ENCODE measurements at regions not wholly inside any gene's neighbourhood (a gene's known extent, or its start where the extent isn't known, plus 50 kb on each side); places are given as distances from the start of the nearest gene placed in this dataset.

GRCh38 chr1:166484871-166485270, 318.1 kb upstream of the FAM78B start:
- RAD21 ChIA-PET (ENCODE audit: low non-redundant PET in 1 of 2, low total read pairs in 2 of 2, uncharacterized antibody in 2 of 2, unreplicated experiment in 2 of 2), result no interaction called here
- no peak for DNase-seq (ENCODE audit: low read depth, low spot score)
- TF ChIP-seq SP1 (IDR thresholded peaks at IDR 0.05; ENCODE audit: low read depth) (no peak), RAD21 (IDR thresholded peaks at IDR 0.05; ENCODE audit: low read depth) (no peak), SIN3A (IDR thresholded peaks at IDR 0.05; ENCODE audit: low read depth) (no peak), CBX3 (IDR thresholded peaks at IDR 0.05; ENCODE audit: low read depth) (no peak), POLR2AphosphoS5 (IDR thresholded peaks at IDR 0.05; ENCODE audit: low read depth, low read length) (no peak), ZBTB33 (IDR thresholded peaks at IDR 0.05; ENCODE audit: extremely low read depth, insufficient replicate concordance, low read length) (no peak), JUND (IDR thresholded peaks at IDR 0.05) (no peak)
- TF ChIP-seq, protein P1, sequence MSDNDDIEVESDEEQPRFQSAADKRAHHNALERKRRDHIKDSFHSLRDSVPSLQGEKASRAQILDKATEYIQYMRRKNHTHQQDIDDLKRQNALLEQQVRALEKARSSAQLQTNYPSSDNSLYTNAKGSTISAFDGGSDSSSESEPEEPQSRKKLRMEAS (IDR thresholded peaks at IDR 0.05), result no peak
- TF ChIP-seq, protein P2, sequence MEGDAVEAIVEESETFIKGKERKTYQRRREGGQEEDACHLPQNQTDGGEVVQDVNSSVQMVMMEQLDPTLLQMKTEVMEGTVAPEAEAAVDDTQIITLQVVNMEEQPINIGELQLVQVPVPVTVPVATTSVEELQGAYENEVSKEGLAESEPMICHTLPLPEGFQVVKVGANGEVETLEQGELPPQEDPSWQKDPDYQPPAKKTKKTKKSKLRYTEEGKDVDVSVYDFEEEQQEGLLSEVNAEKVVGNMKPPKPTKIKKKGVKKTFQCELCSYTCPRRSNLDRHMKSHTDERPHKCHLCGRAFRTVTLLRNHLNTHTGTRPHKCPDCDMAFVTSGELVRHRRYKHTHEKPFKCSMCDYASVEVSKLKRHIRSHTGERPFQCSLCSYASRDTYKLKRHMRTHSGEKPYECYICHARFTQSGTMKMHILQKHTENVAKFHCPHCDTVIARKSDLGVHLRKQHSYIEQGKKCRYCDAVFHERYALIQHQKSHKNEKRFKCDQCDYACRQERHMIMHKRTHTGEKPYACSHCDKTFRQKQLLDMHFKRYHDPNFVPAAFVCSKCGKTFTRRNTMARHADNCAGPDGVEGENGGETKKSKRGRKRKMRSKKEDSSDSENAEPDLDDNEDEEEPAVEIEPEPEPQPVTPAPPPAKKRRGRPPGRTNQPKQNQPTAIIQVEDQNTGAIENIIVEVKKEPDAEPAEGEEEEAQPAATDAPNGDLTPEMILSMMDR (IDR thresholded peaks at IDR 0.05 in 2 of 3, conservative IDR thresholded peaks at IDR 0.05 in 1 of 3; ENCODE audit: borderline replicate concordance in 1 of 3, insufficient read depth in 1 of 3, low read depth in 2 of 3, low read length in 2 of 3), result no peak
- H3K9me3 ChIP-seq (ENCODE audit: control insufficient read depth in 1 of 2, insufficient read depth in 1 of 2, low read depth in 1 of 2, low read length in 2 of 2), result no peaks in the 10 kb centered on the region
- H2AFZ ChIP-seq (ENCODE audit: low read depth, low read length, poor library complexity, severe bottlenecking), result no peak overlapping the region
- 0 out of 2 replicates have a peak, but pooled peaks cover 6% of the 10 kb centered on the region for H3K27me3 ChIP-seq (ENCODE audit: insufficient read depth, low read length)
- peaks cover 0 to 6% of the 10 kb centered on the region in 2 experiments; a peak in 1 of 4 replicates for H3K4me1 ChIP-seq (ENCODE audit: control insufficient read depth in 1 of 2, insufficient read depth in 2 of 2, low read length in 2 of 2)
- no peak overlapping the region for H3K4me3 ChIP-seq (replicated peaks in 1 of 2; ENCODE audit: low read depth in 1 of 2, low read length in 2 of 2)
- no peak overlapping the region for H3K9ac ChIP-seq (ENCODE audit: low read length)
- no TSS peak for BruUV-seq (replicated peaks)
- H4K20me1 ChIP-seq (ENCODE audit: insufficient read depth), result no peaks in the 10 kb centered on the region
- H3K36me3 ChIP-seq (ENCODE audit: control insufficient read depth in 1 of 2, insufficient read depth in 2 of 2, low read length in 2 of 2), result no peaks in the 10 kb centered on the region
- H3K4me2 ChIP-seq (ENCODE audit: low read length), result no peak overlapping the region
- intact Hi-C loops (cut with micrococcal nuclease), result no loop called here
- no peaks in the 10 kb centered on the region for H3K79me2 ChIP-seq (ENCODE audit: insufficient read depth, low read length)
- POLR2A ChIA-PET, result no interaction called here
- no peaks in the 10 kb centered on the region for H3K9me2 ChIP-seq (ENCODE audit: insufficient read depth)
- H3K27ac ChIP-seq (ENCODE audit: low read depth, low read length), result no peak overlapping the region
- no peak for ATAC-seq
- CTCF ChIA-PET, result no interaction called here
